ENCODE measurements at regions not wholly inside any gene's neighbourhood (a gene's known extent, or its start where the extent isn't known, plus 50 kb on each side); places are given as distances from the start of the nearest gene placed in this dataset.
"Not testable (repeated sequence)": the region's sequence is repeated elsewhere in the genome, so short reads cannot be mapped to it uniquely, and the experiment has no call there.

DNA sequence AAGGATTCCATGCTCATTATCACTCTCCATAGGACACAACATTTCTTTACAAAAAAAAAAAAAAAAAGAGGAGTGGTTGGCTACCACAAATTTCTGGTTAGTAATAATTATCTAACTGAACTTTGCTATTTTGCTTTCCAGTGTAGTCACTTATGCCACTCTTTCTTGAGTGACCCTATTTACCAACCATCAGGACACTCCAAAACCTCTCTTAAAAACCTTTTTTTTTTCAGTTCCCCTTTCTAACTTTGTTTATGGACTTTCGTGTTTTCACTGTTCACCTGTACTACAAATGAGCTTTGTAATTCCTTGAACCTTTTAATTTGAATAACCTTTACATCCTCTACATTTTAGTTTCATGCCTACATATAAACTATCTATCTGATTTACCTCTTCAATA, 686.5 kb upstream of the PCDH9 start:
- Histone ChIP-seq H3K4me3 (ENCODE audit: low read length) (no peak overlapping the region), H4K20me1 (ENCODE audit: control insufficient read depth, insufficient read depth, low read depth, low read length) (no peaks in the 10 kb centered on the region), H3K27ac (ENCODE audit: low read depth, low read length) (no peak overlapping the region), H3K36me3 (ENCODE audit: control insufficient read depth, low read length) (no peaks in the 10 kb centered on the region), H3K4me2 (ENCODE audit: low read length) (no peak overlapping the region), H3K9me3 (ENCODE audit: control insufficient read depth, insufficient read depth, low read length) (no peaks in the 10 kb centered on the region; the same call in 1 of the 2 replicates), H3K79me2 (ENCODE audit: control insufficient read depth, low read length) (no peaks in the 10 kb centered on the region), H3K9me2 (replicated peaks; ENCODE audit: control insufficient read depth, low read length) (no peaks in the 10 kb centered on the region), H3F3A (ENCODE audit: control insufficient read depth, insufficient read depth) (no peaks in the 10 kb centered on the region), H3K4me1 (ENCODE audit: control insufficient read depth, low read length) (no peaks in the 10 kb centered on the region), H3K27me3 (ENCODE audit: control insufficient read depth, low read length) (no peaks in the 10 kb centered on the region)
- TF ChIP-seq, protein P1, sequence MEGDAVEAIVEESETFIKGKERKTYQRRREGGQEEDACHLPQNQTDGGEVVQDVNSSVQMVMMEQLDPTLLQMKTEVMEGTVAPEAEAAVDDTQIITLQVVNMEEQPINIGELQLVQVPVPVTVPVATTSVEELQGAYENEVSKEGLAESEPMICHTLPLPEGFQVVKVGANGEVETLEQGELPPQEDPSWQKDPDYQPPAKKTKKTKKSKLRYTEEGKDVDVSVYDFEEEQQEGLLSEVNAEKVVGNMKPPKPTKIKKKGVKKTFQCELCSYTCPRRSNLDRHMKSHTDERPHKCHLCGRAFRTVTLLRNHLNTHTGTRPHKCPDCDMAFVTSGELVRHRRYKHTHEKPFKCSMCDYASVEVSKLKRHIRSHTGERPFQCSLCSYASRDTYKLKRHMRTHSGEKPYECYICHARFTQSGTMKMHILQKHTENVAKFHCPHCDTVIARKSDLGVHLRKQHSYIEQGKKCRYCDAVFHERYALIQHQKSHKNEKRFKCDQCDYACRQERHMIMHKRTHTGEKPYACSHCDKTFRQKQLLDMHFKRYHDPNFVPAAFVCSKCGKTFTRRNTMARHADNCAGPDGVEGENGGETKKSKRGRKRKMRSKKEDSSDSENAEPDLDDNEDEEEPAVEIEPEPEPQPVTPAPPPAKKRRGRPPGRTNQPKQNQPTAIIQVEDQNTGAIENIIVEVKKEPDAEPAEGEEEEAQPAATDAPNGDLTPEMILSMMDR (IDR thresholded peaks at IDR 0.05; ENCODE audit: low read depth, low read length, poor library complexity, severe bottlenecking): no peak
- no peak for TF ChIP-seq EZH2phosphoT487 (IDR thresholded peaks at IDR 0.05; ENCODE audit: borderline replicate concordance, low read length)

DNA sequence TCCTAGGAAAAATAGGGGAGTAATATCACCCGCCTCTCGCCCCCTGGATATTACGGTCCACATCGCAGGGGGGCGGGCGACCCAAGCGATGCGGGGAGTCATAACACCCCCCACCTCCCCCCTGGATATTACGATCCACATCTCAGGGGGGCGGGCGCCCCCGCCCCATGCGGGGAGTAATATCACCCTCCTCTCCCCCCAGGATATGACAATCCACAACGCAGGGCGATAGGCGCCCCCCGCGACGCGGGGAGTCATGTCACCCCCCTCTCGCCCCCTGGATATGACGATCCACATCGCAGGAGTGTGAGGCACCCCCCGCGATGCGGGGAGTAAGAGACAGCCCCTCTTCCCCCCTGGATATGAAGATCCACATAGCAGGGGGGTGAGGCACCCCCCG, 684.4 kb upstream of the PCDH9 start:
- Histone ChIP-seq H3K4me3 (ENCODE audit: low read length) (no peak overlapping the region), H3K9me2 (replicated peaks; ENCODE audit: control insufficient read depth, low read length) (no peaks in the 10 kb centered on the region), H3F3A (ENCODE audit: control insufficient read depth, insufficient read depth) (no peaks in the 10 kb centered on the region), H3K27ac (ENCODE audit: low read depth, low read length) (no peak overlapping the region), H3K36me3 (ENCODE audit: control insufficient read depth, low read length) (no peaks in the 10 kb centered on the region), H4K20me1 (ENCODE audit: control insufficient read depth, insufficient read depth, low read depth, low read length) (no peaks in the 10 kb centered on the region), H3K4me1 (ENCODE audit: control insufficient read depth, low read length) (no peaks in the 10 kb centered on the region), H3K9me3 (ENCODE audit: control insufficient read depth, insufficient read depth, low read length) (no peaks in the 10 kb centered on the region; the same call in 1 of the 2 replicates), H3K4me2 (ENCODE audit: low read length) (no peak overlapping the region), H3K27me3 (ENCODE audit: control insufficient read depth, low read length) (no peaks in the 10 kb centered on the region), H3K79me2 (ENCODE audit: control insufficient read depth, low read length) (no peaks in the 10 kb centered on the region)
- TF ChIP-seq EZH2phosphoT487 (IDR thresholded peaks at IDR 0.05; ENCODE audit: borderline replicate concordance, low read length): no peak
- TF ChIP-seq, protein P1 (IDR thresholded peaks at IDR 0.05; ENCODE audit: low read depth, low read length, poor library complexity, severe bottlenecking): no peak

DNA sequence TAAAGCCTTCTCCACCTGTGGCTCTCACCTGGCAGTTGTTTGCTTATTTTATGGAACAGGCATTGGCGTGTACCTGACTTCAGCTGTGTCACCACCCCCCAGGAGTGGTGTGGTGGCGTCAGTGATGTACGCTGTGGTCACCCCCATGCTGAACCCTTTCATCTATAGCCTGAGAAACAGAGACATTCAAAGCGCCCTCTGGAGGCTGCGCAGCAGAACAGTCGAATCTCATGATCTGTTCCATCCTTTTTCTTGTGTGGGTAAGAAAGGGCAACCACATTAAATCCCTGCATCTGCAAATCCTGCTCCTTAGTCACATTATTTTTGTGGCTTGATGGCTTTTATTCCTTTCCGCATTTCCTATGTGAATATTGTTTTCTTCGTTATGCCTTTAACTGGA, 672.8 kb upstream of the PCDH9 start:
- H3K27me3 ChIP-seq (ENCODE audit: control insufficient read depth, low read length): not testable (repeated sequence)

DNA sequence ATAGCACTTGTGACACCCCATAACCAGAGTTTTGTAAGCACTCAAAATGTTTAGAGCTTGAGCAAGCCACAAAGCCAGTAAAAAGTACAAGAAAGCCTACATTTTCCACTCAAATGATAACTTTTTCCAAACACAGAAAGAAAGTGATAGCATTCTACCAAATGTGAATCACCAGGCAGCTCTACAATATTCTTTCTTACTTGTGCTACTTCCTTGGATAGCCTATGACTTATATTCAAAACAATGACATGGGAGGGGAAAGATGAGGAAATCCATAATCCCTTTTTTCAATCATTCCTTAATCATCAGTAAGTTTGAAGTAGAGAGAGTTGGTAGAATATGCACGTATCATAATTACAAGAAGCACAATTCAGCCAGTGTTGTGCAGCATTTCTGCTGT, 650.8 kb upstream of the PCDH9 start:
- Histone ChIP-seq H3K9me3 (ENCODE audit: control insufficient read depth, insufficient read depth, low read length) (no peaks in the 10 kb centered on the region), H3F3A (ENCODE audit: control insufficient read depth, insufficient read depth) (no peaks in the 10 kb centered on the region), H3K4me1 (ENCODE audit: control insufficient read depth, low read length) (no peaks in the 10 kb centered on the region), H3K9me2 (replicated peaks; ENCODE audit: control insufficient read depth, low read length) (no peaks in the 10 kb centered on the region), H3K79me2 (ENCODE audit: control insufficient read depth, low read length) (no peaks in the 10 kb centered on the region), H3K36me3 (ENCODE audit: control insufficient read depth, low read length) (no peaks in the 10 kb centered on the region), H4K20me1 (ENCODE audit: control insufficient read depth, insufficient read depth, low read depth, low read length) (no peaks in the 10 kb centered on the region), H3K4me3 (ENCODE audit: low read length) (no peak overlapping the region), H3K27me3 (ENCODE audit: control insufficient read depth, low read length) (no peaks in the 10 kb centered on the region), H3K4me2 (ENCODE audit: low read length) (no peak overlapping the region), H3K27ac (ENCODE audit: low read depth, low read length) (no peak overlapping the region)
- TF ChIP-seq EZH2phosphoT487 (IDR thresholded peaks at IDR 0.05; ENCODE audit: borderline replicate concordance, low read length): no peak
- TF ChIP-seq, protein P1 (IDR thresholded peaks at IDR 0.05; ENCODE audit: low read depth, low read length, poor library complexity, severe bottlenecking): no peak

More for the DNA sequence above, 672.8 kb upstream of the PCDH9 start:
- not testable (repeated sequence) for H4K20me1 ChIP-seq (ENCODE audit: control insufficient read depth, insufficient read depth, low read depth, low read length); H3K79me2 ChIP-seq (ENCODE audit: control insufficient read depth, low read length); H3F3A ChIP-seq (ENCODE audit: control insufficient read depth, insufficient read depth); H3K4me2 ChIP-seq (ENCODE audit: low read length); H3K4me3 ChIP-seq (ENCODE audit: low read length); H3K36me3 ChIP-seq (ENCODE audit: control insufficient read depth, low read length); H3K9me2 ChIP-seq (replicated peaks; ENCODE audit: control insufficient read depth, low read length); H3K9me3 ChIP-seq (ENCODE audit: control insufficient read depth, insufficient read depth, low read length); H3K27ac ChIP-seq (ENCODE audit: low read depth, low read length); H3K4me1 ChIP-seq (ENCODE audit: control insufficient read depth, low read length)

Measured in DOHH2 (cell line).